Prostate gland (tissue), 2 donors: ENCODE measurements at regions not wholly inside any gene's neighbourhood (a gene's known extent, or its start where the extent isn't known, plus 50 kb on each side); places are given as distances from the start of the nearest gene placed in this dataset.

Experiments
- DNase-seq: peaks from one replicate; pipeline ENCODE4 v3.0.0-alpha.2; 2019; ENCODE audit warnings: low spot score
- H3K27ac ChIP-seq, 2 donors: fragments of 200-600 bp; sonication (generic); 2 replicates each; pipeline ENCODE4 v1.5.1; 2017 to 2019
- H3K27me3 ChIP-seq: fragments of 200-600 bp; sonication (generic); replicated peaks from 2 replicates; pipeline ENCODE4 v1.5.1; 2019; ENCODE audit not compliant: insufficient read depth
- H3K36me3 ChIP-seq, 2 donors: fragments of 200-600 bp; sonication (generic); 1 replicate in 1 of 2; 2 replicates in 1 of 2; pipeline versions ENCODE4 v1.5.1 to v1.8.1; 2017 to 2019
- H3K4me1 ChIP-seq: fragments of 200-600 bp; sonication (generic); replicated peaks from 2 replicates; pipeline ENCODE4 v1.5.1; 2019
- H3K4me3 ChIP-seq, 2 donors: fragments of 200-600 bp; sonication (generic); 2 replicates each; pipeline ENCODE4 v1.5.1; 2017 to 2019
- H3K9me3 ChIP-seq: fragments of 200-600 bp; sonication (generic); 2 replicates; pipeline ENCODE4 v1.5.1; 2017
- POLR2A ChIP-seq: fragments of 450-650 bp; IDR thresholded peaks from one replicate; pipeline ENCODE4 v1.6.1; 2016; ENCODE audit warnings: antibody characterized with exemption, mild to moderate bottlenecking
- POLR2AphosphoS5 ChIP-seq: sonication (generic); formaldehyde crosslinking; IDR thresholded peaks from one replicate; pipeline ENCODE4 v1.6.1; 2017; ENCODE audit warnings: antibody characterized with exemption
- WGBS: methylation state at CpG from one replicate; pipeline ENCODE4 v1.1.5; 2018; 5-methylcytosine and 5-hydroxymethylcytosine counted together
- intact Hi-C: fragments of 100-400 bp; cut with DNase I; formaldehyde crosslinking; loops from one replicate; pipeline ENCODE4 v1.14.2; 2022
- TF ChIP-seq, protein P1 (sequence below), 4 experiments: fragments of 200-600 bp in 2 of 4; fragments of 450-650 bp in 2 of 4; sonication (generic) in 2 of 4; IDR thresholded peaks; 1 replicate in 3 of 4; 2 replicates in 1 of 4; pipeline ENCODE4 v1.5.1; 2016 to 2019; ENCODE audit warnings: antibody characterized with exemption in 4 of 4, mild to moderate bottlenecking in 2 of 4, moderate library complexity in 2 of 4

DNA sequence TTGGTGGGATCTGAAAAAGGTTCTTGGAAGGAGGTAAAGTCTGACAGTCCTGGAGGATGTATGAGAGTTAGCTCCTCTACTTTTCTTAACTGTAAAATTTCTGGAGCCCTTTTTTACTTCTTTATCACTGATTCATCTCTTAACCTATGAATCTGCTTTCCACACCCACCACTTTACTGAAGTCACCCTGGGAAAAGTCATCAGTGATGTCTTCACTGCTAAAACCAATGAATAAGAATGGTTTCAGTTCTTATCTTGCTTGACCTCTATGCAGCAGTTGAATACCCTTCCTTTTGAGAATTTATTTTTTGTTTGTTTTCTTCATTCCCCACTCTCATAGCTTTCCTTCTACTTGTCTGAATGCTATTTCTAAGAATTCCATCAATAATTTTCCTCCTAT is 80.0 kb downstream of the AREG start:
- DNase-seq: no peak
- no peak for TF ChIP-seq POLR2AphosphoS5
- no peak for TF ChIP-seq POLR2A
- TF ChIP-seq, protein P1, sequence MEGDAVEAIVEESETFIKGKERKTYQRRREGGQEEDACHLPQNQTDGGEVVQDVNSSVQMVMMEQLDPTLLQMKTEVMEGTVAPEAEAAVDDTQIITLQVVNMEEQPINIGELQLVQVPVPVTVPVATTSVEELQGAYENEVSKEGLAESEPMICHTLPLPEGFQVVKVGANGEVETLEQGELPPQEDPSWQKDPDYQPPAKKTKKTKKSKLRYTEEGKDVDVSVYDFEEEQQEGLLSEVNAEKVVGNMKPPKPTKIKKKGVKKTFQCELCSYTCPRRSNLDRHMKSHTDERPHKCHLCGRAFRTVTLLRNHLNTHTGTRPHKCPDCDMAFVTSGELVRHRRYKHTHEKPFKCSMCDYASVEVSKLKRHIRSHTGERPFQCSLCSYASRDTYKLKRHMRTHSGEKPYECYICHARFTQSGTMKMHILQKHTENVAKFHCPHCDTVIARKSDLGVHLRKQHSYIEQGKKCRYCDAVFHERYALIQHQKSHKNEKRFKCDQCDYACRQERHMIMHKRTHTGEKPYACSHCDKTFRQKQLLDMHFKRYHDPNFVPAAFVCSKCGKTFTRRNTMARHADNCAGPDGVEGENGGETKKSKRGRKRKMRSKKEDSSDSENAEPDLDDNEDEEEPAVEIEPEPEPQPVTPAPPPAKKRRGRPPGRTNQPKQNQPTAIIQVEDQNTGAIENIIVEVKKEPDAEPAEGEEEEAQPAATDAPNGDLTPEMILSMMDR (IDR thresholded peaks at IDR 0.05): no peak
- Histone ChIP-seq H3K27ac (no peak overlapping the region), H3K36me3 (no peaks in the 10 kb centered on the region), H3K9me3 (no peaks in the 10 kb centered on the region), H3K27me3 (no peaks in the 10 kb centered on the region), H3K4me1 (no peaks in the 10 kb centered on the region), H3K4me3 (no peak overlapping the region)
- intact Hi-C loops: no loop called here

DNA sequence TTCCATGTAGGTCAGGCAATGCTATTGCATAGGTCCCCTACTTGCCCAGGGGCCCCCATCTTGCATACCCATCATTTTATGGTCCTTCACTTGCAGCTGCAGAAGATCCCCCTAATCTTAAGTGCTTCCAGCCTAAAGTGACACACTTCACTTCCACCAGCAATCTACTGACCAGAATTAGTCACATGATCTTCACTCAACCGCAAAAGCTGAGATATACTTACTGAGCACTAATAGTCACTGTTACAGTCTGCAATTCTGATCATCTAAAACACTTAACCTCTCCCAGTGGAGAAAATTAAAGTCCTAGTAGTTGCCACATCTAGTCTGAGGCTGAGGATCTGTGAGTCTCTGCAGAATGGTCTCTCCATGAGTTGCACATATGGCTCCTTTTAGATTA is 82.1 kb downstream of the AREG start:
- Histone ChIP-seq H3K9me3 (no peaks in the 10 kb centered on the region), H3K27ac (no peak overlapping the region), H3K4me1 (no peaks in the 10 kb centered on the region), H3K4me3 (no peak overlapping the region), H3K27me3 (no peaks in the 10 kb centered on the region), H3K36me3 (no peaks in the 10 kb centered on the region)
- intact Hi-C loops: no loop called here
- no peak for DNase-seq
- WGBS: 84% methylated on average over 1 of the region's 1 CpG
- no peak for TF ChIP-seq POLR2A

DNA sequence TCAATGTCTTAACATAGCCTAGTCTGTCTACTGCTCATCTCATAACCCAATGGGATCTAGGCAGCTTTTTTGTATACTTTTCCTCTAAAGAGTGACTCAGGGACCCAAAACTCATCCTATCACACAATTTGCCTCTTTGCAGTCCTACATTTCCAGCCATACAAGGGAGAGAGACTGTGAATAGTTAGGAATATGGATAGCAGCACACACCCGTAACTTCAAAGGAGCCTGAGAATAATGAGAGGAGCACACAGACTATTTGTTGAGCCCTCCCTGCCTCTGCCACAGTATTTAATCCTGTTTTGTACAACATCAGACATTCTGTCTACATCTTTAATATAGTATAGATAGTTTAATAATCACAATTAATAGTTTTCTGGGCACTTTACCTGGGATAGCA is 83.2 kb downstream of the AREG start:
- no peak overlapping the region for H3K4me3 ChIP-seq
- H3K27ac ChIP-seq: no peak overlapping the region
- DNase-seq: no peak
- H3K9me3 ChIP-seq: no peaks in the 10 kb centered on the region
- TF ChIP-seq POLR2AphosphoS5 (no peak), POLR2A (no peak)
- TF ChIP-seq, protein P1 (IDR thresholded peaks at IDR 0.05): no peak
- H3K36me3 ChIP-seq: no peaks in the 10 kb centered on the region
- WGBS: 100% methylated on average over 1 of the region's 1 CpG
- H3K27me3 ChIP-seq: no peaks in the 10 kb centered on the region
- no peaks in the 10 kb centered on the region for H3K4me1 ChIP-seq
- intact Hi-C loops: no loop called here

DNA sequence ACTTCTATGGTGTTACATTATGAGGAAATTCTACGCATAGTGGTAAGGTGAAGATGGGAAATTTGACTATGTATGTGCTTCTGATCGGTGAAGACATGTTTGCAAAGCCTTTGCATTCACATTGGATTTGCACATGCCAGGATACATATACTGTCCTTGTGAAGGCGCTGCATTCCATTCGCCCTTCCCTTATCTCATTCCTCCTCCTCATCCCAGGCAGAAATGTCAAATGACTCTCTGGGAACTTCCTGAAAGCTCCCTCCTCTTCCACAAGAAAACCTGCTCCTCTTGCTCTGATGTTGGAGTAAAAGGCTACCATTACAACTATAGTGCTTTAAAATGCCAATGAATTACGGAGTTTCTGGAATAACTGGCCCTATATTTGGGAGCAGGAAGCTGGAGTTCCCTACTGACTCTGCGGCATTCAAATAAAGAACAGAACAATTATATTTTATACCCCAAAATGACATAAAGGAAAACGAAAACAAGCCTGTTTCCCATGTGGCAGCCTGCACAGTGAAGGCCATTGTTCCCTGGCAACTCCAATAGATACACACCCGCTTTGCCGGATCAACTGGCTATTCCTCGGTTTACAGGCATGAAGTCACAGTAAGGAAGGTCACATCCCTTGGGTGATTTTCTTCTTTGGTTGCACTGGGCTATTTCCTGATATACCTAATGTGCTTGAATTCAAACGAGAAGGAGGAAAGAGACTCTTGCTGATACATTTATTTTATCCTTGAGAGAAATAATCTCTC is 84.5 kb downstream of the AREG start:
- no peaks in the 10 kb centered on the region for H3K9me3 ChIP-seq
- no peak for DNase-seq
- H3K36me3 ChIP-seq: no peaks in the 10 kb centered on the region
- 75% methylated on average over 11 of the region's 11 CpGs for WGBS
- H3K27me3 ChIP-seq: no peaks in the 10 kb centered on the region
- H3K4me1 ChIP-seq: no peaks in the 10 kb centered on the region
- no peak overlapping the region for H3K4me3 ChIP-seq
- intact Hi-C loops: no loop called here
- TF ChIP-seq, protein P1 (IDR thresholded peaks at IDR 0.05): no peak
- TF ChIP-seq POLR2AphosphoS5 (no peak), POLR2A (no peak)
- H3K27ac ChIP-seq: no peak overlapping the region

DNA sequence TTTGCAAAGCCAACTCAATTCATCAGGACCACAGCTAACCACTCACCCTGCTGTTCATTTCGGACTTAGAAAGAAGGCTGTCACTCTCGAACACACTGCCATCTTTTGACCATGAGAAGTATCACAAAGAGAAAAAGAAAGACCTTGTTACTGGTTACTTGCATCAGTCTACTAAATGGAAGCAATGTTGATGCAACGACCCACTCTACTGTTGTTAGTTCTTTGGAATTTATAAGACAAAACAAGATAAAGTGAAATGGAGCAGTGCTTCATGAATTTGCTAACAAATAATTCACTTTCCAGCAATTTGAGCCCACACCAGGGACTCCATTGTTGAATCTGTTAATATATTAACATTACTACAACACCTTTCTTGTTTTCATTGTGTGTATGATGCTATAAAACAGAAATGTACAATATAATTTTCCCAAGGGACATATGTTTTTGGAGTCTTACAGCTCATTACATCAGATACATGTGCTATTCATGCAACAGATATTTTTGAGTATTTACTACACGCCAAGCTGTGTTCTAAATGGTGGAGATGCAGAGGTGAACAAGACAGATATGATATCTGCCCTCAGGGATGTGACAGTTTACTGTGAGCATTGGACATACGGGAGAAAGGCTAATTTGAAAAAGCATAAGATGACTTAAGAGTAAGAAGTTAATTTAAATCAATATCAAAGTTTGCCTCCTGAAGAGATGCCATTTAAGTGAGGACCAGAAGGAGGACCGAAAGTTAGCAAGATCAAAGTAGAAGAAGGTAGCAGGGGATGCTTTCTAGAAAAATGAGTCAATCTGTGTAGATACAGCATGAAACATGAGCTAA is 87.2 kb downstream of the AREG start:
- Histone ChIP-seq H3K9me3 (no peaks in the 10 kb centered on the region), H3K27ac (no peak overlapping the region), H3K4me1 (no peaks in the 10 kb centered on the region), H3K36me3 (no peaks in the 10 kb centered on the region), H3K4me3 (no peak overlapping the region), H3K27me3 (no peaks in the 10 kb centered on the region)
- 60% methylated on average over 6 of the region's 6 CpGs for WGBS
- intact Hi-C loops: no loop called here
- TF ChIP-seq, protein P1 (IDR thresholded peaks at IDR 0.05): peak in 3 of 4 experiments; percentile 18 to 46 (median 43)
- no peak for TF ChIP-seq POLR2AphosphoS5
- no peak for DNase-seq
